ENCODE measurements at regions not wholly inside any gene's neighbourhood (a gene's known extent, or its start where the extent isn't known, plus 50 kb on each side); places are given as distances from the start of the nearest gene placed in this dataset.
"Not testable (repeated sequence)": the region's sequence is repeated elsewhere in the genome, so short reads cannot be mapped to it uniquely, and the experiment has no call there.

DNA sequence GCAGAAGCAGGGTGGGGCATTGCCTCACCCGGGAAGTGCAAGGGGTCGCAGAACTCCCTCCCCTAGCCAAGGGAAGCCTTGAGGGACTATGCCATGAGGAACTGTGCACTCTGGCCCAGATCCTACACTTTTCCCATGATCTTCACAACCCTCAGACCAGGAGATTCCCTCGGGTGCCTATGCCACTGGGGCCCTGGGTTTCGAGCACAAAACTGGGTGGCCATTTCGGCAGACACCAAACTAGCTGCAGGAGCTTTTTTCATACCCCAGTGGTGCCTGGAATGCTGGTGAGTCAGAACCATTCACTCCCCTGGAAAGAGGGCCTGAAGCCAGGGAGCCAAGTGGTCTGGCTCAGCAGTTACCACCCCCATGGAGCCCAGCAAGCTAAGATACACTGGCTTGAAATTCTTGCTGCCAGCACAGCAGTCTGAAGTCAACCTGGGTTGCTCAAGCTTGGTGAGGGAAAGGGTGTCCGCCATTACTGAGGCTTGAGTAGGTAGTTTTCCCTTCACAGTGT is 573.7 kb upstream of the ANO3 start:
- DNase-seq (ENCODE audit: low spot score), result no peak

GRCh38 chr11:25766332-25767015 is 565.5 kb upstream of the ANO3 start:
- no peak for DNase-seq (ENCODE audit: low spot score)

GRCh38 chr11:25769287-25769686 is 562.6 kb upstream of the ANO3 start:
- no peak for DNase-seq (ENCODE audit: low spot score)

DNA sequence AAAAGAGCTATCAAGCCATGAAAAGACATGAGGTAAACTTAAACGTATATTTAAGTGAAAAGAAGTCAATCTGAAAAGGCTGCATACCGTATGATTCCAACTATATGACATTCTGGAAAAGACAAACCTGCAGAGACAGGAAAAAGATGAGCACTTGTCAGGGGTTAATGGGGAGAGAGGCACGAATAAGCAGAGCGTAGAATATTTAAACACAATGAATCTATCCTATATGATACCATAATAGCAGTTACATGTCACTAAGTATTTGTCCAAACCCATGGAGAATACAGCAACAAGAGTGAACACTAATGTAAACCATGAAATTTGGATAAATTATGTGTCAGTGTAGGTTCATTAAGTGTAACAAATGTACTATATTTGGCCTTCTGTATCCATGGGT is 560.3 kb upstream of the ANO3 start:
- no peak for DNase-seq (ENCODE audit: low spot score)

GRCh38 chr11:25775603-25776002 is 556.3 kb upstream of the ANO3 start:
- no peak for DNase-seq (ENCODE audit: low spot score)

- DNase-seq (ENCODE audit: low spot score), result no peak
Observed at GRCh38 chr11:25776238-25776637, 555.7 kb upstream of the ANO3 start.

GRCh38 chr11:25777343-25777742 is 554.6 kb upstream of the ANO3 start:
- no peak for DNase-seq (ENCODE audit: low spot score)

- DNase-seq (ENCODE audit: low spot score), result no peak
Observed at GRCh38 chr11:25779033-25779432, 552.9 kb upstream of the ANO3 start.

DNA sequence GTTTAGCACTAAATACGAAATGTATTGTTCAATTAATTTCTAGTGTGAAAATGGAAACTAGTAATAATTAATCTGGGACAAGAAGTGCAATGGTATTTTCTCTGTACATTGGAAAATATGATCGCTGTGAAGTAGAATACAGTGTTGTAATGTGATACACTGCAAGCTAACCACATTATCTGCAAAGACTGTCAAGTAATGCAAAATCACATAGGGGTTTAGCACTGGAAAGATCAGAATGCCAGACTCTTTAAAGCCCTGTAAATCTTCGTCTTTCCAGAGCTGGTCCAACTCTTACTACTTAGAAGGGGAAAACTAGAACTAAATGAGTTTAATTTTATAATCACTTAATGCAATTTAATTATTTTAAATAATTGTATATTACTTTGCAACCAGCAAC is 544.5 kb upstream of the ANO3 start:
- DNase-seq (ENCODE audit: low spot score), result no peak

- DNase-seq (ENCODE audit: low spot score), result no peak
Observed at GRCh38 chr11:25790396-25790795, 541.5 kb upstream of the ANO3 start.

DNA sequence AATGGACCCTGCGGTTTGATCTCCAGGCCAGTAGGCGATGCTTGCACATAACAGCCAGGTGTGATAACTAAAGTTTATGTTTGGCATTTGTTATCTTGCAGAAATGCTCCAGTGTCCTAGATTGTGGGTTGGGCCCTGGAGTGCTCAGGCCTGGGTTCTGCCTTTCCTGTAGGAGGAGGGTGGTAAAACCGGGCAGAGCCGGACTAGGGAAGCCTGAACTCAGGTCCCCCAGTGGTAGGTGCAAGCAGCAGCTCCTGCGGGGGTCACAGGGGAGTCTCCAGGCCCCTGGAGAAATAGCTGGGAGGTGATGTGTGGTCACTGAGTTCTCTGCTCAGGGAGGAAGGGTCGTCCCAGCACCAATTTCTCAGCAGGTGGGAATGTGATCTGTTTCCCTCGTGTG is 538.3 kb upstream of the ANO3 start:
- no peak for DNase-seq (ENCODE audit: low spot score)

GRCh38 chr11:25794804-25795203 is 537.1 kb upstream of the ANO3 start:
- DNase-seq (ENCODE audit: low spot score), result no peak

GRCh38 chr11:25816411-25816810 is 515.5 kb upstream of the ANO3 start:
- no peak for DNase-seq (ENCODE audit: low spot score)

DNA sequence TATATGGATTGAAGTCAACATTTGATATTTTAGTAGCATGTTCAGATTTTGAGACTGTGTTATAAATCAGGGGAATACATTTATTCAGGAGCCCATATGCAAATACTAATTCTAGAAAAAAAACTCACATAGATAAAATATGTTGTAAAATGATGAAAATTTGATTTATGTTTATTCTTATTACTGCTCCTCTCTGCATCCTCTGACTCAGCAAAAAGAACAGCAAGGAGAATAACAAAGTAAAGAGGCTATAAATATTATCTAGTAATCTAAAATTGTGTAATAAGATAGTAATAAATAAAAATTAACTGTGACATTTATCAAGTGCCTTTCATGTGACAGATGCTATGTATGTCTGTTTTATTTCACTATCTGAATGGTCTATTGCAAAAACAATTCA is 507.2 kb upstream of the ANO3 start:
- no peak for DNase-seq (ENCODE audit: low spot score)

DNA sequence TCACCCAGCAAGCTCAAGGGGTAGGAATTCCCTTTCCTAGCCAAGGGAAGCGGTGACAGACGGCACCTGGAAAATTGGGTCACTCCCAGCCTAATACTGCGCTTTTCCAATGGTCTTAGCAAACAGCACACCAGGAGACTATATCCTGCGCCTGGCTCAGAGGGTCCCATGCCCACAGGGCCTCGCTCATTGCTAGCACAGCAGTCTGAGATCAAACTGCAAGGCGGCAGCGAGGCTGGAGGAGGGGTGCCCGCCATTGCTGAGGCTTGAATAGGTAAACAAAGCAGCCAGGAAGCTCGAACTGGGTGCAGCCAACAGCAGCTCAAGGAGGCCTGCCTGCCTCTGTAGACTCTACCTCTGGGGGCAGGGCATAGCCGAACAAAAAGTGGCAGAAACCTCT is 500.4 kb upstream of the ANO3 start:
- DNase-seq (ENCODE audit: low spot score), result not testable (repeated sequence)

- DNase-seq (ENCODE audit: low spot score), result no peak
Observed at GRCh38 chr11:25838918-25839625, 492.9 kb upstream of the ANO3 start.

DNA sequence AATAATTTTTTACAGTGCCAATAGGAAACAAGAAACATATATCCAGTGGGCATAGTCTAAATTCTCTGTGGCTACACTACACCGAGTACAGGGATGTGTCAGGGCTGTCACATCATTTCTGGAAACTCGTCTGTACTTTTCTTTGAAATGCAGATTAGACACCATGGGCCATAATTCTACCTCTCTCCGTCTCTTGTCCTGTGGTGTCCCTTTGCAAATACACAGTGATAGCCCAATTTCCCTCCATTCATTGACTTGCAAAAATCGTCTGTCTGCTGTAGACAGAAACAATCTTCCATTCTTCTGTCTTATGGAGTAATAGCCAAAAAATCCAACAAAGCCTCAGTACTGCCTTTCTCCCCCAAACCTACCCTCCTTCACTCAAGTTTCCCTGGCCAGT is 487.1 kb upstream of the ANO3 start:
- DNase-seq (ENCODE audit: low spot score), result no peak

DNA sequence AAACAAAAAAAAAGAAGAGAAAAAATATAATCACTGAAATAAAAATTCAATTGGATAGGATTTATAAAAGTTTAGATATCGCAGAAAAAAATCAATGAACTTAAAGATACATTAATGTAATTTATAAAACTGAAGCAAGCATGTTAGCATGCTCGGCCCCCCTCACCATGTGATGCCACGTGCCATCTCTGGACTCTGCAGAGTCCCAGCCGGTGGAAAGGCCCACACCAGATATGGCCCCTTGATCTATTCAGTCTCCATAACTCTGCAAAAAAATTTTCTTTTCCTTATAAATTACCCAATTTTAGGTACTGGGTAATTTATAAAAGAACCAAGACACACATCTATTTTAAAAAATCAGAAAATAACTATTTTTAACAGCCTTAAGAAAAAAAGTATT is 476.0 kb upstream of the ANO3 start:
- DNase-seq (ENCODE audit: low spot score), result no peak

- DNase-seq (ENCODE audit: low spot score), result no peak
Observed at GRCh38 chr11:25859776-25860175, 472.2 kb upstream of the ANO3 start.

DNA sequence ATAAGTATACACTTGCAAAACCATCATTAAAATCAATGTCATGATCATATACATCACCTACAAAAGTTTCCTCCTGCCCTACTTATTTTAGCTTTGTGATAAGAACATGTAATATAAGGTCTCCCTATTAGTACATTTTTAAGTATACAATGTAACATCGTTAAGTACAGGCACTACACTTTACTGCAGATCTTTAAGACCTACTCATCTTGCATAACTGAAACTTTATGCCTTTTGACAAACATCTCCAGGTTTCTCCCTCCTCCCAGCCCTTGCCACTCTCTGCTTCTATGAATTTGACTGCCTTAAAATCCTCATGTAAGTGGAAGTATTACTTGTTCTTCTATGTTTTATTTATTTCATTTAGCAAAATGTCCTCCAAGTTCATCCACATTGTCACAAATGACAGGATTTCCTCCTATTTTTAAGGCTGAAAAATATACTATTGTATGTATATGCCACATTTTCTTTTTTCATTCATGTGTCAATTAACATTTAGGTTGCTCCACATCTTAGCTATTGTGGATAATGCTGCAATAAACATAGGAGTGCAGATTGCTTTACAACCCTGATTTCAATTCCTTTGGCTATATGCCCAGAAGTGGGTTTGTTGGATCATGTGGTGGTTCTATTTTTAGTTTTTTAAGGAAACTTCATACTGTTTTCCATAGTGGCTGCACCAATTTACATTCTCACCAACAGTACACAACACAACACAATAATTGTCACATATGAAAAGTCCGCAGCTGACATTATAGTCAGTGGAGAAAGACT is 471.1 kb upstream of the ANO3 start:
- DNase-seq (ENCODE audit: low spot score), result peak; percentile 75

DNA sequence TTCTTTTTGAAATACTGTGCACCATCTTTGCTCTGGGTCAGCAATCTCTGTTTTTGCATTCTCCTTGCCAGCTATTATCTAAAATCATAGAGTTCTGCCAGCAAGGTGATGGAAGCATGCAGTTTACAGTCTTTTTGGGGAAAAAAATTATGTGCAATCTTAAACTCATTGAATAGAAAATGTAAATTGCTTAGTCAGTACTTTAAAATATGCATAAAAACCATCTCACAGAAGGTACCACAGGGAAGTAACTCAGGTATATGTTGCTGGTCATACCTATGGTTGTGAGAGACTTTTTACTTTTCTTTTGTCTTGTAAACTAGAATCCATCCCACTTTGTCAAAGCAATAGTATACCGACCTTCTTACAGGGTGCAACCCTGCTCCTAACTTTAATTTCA is 469.8 kb upstream of the ANO3 start:
- DNase-seq (ENCODE audit: low spot score), result no peak

DNA sequence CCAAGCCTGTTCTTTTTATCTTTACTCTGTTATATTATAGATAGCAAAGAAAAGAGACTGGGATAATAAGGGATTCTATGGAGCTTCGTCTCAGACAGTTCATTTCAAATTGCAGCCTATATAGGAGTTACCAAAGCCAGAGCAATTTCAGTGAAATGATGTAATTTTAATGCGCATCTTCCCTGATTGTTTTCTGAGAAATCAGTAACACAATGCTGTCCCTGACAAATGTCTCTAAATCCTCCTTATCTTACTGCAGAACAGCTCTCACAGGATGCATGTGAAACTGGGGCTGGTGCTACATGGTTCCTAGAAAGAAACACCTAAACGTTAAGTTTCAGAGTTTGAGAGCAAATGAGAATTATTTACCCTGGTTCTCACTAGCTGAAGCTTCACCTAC is 467.9 kb upstream of the ANO3 start:
- no peak for DNase-seq (ENCODE audit: low spot score)

DNA sequence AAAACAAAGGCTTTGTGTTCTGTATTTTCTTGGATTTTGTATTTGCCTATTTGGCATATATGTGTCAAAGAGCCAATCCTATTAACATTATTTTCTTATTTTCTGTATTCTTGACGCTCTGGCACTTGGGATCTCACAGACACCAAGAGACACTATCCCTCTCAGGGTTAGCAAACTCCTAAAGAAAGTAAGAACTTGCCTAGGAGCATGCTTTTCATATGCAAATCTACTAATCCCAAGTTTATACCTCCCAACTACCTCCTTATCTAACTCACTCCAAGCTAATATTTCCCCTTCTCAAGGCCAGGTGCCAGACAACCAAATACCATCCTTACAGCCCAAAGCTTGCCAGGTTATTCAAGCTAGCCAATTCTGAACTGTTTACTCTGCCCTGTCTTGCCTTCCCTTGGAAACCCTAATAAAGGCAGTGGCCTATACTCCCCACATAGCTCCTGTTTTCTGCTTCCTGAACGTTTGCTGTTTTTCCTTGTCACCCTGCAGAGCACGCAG is 455.4 kb upstream of the ANO3 start:
- no peak for DNase-seq (ENCODE audit: low spot score)
